GM18907 (cell line): ENCODE measurements at regions not wholly inside any gene's neighbourhood (a gene's known extent, or its start where the extent isn't known, plus 50 kb on each side); places are given as distances from the start of the nearest gene placed in this dataset.
"Not testable (repeated sequence)": the region's sequence is repeated elsewhere in the genome, so short reads cannot be mapped to it uniquely, and the experiment has no call there.

Source experiments
- ATAC-seq: cut with Tn5 transposase; IDR thresholded peaks from one replicate; pipeline ENCODE4 v1.9.1; 2021; ENCODE audit warnings: mild to moderate bottlenecking, moderate library complexity; ENCODE audit not compliant: unreplicated experiment

DNA sequence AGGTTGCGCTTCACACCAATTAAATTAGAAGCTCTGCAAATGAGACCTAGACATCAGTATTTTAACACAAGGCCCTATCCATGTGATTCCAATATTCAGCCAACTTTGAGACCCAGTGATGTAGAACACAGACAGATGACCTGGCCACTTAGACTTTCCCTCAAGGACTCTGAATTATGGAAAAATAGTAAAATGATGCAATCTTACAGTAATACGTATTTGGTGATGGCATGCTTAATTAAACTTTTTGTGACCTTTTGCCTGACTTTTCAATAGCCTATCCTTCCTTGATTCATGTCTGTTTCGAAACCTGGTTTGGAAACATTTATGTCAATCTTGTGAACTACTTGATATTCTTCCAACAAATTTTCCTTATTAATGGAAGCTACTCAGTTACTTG lies 521.2 kb downstream of the KCNA4 start:
- no peak for ATAC-seq

DNA sequence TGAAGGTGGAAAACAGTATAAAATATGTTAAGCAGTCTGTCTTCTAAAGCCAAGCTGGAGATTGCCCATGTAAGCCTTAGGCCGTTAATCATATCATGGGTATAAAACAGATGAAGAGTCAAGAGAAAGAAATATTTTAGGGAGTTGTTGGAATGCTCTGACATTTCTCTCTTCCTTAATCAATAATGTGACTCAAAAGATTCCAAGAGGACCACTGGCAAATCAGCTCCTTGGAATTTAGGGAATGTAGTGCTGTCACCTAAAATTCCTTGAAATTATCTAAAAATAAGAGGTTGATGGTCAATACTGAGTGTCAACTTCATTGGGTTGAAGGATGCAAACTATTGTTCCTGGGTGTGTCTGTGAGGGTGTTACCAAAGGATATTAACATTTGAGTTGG lies 525.9 kb downstream of the KCNA4 start:
- no peak for ATAC-seq

DNA sequence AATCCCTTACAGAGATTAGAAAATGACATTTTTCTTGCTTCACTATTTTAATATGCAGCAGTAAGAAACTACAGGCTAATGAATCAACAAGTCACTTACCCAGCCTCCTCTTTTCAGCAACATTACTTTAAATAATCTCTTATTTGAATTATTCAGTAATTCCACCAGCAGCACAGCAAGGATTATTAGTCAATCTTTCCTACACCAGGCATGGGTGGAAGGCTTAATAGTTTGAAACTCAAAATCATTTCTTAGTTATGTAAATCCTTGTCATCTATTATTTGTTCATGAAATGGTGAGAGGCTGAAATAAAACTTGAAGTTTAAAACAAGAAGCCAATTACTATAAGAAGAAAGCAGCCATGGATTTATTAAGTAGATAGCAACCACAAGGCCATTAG lies 530.5 kb downstream of the KCNA4 start:
- no peak for ATAC-seq

DNA sequence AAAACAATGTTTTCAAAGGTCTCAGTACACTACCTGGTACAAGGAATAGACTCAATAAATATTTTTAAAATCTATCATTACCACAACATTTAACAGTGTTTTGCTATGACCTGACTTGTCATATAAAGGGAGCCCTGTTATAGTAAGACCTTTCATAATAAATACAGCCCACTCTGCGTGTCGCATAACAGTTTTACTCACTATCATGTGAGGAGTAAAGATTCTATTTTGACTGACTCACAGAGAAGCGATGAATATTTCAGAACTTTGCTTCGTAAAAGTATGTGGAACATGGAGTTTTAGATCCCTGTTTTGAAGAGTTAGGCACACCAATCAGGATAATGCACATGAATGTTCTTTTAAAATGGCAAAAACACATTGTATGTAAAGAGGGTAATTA lies 531.2 kb downstream of the KCNA4 start:
- no peak for ATAC-seq

DNA sequence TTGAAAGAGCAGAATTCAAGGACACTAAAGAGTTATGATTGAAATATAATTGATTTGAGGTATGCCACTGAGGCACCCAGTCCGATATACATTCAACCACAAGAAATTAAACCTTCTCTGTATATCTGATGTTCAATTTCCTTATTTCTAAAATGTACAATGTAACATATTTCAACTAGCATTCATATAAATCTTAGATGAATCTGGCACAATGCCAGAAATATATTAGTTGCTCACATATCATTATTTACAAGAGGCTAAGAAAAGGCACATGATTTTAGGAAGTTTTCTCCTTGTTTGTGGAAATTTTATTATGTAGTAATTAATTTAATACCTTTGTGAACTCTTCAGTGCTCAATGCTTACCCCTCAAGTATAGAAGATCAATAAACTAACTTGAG lies 532.3 kb downstream of the KCNA4 start:
- ATAC-seq, result no peak

DNA sequence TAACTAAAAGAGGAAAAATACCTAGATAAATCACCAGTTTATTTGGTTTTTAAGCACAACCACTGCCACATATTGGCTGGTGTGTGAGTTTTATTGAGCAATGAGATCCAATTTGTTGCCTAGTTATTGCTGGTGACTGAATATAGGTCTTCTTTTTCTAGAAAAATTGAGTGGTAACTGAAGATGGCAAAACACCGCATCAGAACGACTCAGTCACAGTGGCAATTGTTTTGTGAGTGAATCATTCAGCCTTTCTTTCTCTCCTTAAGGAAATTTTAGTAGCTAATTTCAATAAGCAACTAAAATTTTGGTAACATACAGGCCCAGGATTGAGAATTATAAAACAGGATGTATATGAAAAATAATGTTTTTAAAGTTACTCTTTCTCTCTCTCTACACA lies 533.0 kb downstream of the KCNA4 start:
- no peak for ATAC-seq

DNA sequence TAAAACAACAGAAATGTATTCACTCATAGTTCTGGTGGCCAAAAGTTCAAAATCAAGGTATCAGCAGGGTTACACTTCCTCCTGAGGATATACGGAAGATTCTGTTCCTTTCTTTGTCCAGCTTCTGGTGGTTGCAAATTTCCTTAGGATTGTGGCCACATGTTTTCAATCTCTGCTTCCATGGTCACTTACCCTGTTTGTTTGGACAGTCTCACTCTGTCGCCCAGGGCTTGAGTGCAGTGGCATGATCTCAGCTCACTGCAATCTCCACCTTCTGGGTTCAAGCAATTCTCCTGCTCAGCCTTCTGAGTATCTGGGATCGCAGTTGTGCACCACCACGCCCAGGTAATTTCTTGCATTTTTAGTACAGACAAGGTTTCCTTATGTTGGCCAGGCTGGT lies 534.3 kb downstream of the KCNA4 start:
- ATAC-seq, result no peak

DNA sequence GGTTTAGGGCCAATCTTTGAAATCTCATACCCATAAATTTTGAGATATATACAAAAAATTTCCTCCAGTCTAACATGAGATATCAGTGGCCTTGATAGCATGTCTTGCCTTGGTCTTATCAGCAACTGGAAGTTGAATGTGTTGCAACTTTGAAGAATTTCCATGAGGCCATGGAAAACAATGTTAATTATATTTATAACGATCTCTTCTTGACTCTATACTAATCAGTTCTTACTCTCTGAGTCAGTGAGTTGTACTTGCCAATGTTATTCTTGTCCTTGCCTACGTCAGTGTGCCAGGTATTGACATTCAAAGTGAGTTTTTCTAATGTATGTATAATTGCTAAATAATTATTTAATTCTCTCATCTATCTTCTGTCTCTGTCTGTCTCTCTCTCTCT lies 535.1 kb downstream of the KCNA4 start:
- ATAC-seq, result no peak

DNA sequence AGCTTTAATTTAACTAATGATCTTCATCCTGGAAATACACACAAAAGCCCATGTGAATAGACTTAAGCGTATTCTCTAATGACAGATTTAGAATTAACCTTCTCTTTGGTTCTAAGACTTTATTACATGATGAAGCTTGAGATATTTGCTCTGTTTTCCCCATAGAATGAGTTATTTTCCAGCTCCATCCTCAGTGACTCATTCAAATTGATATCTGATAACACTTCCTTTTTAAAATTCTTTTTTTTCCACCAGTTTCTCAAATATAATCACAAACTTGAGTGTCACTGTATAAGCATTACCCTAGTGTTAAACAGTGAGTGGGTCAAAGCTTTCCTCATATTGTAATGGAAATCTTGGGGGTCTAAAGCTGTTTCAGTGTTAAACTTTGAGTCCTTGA lies 535.8 kb downstream of the KCNA4 start:
- no peak for ATAC-seq

DNA sequence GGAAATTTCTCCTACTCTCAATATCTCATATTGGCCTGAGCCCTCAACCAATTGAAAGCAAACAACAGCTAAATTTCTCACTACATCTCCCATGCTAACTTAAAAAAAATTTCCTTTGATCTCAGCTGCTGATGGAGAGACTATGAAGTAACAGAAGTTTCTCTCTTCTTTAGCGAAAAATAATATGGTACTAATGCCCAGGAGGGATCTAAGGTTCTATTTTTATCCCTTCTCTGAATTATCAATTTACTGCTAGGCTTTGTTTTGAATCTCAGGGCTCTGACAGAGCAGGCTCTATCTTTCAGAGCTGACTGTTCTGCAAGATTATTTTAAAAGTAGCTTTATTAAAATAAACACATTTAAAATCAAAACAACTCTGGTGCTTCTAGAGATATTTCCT lies 558.6 kb downstream of the KCNA4 start:
- no peak for ATAC-seq

DNA sequence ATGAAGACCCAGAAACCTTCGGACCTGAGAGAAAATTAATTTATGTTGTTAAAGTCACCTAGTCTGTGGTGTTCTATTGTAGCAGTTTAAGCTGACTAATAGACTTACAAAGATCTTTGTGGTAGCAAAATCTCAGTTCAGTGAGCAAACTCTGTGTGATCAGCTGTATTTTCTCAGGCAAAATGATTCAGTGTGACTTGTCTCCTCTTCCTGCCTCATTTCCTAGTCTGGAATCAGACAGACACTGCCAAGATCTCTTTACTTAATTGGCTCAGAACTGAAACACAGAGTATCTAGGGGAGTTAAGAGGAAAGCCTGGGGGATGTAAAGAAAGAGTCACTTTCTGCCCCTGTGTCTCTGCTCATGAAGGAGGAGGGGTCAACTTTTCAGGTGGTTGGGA lies 564.7 kb downstream of the KCNA4 start:
- ATAC-seq, result no peak

DNA sequence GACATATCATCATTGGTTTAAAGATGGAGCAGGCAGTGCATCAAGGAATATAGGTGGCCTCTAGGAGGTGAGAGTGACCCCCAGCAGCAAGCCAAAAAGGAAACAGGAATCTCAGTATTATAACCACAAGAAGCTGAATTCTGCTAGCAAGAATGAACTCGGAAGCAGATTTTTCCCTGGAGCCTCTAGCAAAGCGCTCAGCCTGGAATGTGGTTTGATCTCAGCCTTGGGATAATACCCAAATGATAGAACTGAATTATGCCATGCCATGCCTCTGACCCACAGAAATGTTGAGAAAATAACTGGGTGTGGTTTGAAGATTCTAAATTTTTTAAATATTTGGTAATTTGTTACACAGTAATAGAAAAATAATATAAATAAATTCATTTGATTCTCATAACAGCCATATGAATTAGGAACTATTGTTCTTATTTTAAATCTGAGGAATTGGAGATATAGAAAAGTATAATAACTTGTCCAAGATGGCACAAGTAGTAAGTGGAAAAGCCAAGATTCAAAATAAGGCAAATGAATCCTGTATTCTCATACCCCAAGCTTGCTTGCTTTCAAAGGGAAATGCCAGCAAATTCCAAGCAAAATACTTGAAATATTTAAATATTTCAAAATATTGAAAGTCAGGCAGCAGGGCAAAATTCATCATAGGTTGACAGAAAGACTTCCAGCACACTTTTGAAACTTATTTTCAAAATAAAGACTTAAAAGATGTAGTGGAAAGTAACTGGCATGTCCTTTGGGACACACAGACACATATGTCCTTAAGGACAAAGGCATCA lies 567.4 kb downstream of the KCNA4 start:
- no peak for ATAC-seq

DNA sequence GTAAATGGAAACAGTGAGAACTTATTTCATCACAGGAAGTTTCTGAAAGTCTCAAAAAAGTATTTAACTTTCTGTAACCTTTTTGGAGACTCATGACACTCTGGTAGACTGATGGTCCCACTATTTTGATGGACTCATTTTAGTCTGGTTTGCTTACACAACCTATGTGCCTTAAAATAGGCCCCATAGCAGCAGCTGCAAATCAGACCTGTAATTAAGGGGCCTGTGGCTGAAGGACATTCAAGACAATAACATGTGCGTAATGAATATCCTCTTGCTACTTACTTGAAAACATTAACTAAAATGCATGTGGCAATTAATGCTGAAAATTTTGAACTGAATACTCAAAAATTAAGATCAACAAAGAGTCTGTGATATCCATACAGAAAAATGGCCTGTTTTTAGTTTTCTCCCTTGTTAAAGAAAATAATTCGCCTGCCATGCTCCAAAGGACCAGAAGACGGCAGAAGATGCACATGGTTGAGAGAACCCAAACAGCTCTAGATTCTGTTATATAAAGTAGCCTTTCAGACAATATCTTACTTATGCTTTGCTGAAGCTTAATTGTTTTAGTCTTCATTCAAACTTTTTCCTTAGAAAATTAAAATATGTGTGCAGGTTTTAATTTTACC lies 568.5 kb downstream of the KCNA4 start:
- ATAC-seq, result no peak

DNA sequence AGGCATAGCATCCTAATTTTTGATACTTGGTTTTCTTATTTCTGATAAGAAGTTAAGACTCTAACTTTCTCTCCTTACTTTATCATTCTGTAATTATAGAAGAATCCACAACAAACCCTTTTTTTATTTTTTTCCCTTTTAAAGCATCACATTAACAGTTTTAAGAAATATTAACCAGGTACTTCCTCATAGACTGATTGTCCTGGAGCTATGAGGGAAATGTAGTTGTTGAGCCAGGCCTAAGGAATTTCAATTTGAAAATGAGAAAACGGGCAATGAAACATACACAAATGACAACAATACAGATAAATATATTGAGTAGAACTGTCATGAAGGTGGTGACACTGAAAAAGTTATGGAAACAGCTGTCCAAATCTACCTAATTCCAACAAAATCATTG lies 569.0 kb downstream of the KCNA4 start:
- ATAC-seq, result no peak

DNA sequence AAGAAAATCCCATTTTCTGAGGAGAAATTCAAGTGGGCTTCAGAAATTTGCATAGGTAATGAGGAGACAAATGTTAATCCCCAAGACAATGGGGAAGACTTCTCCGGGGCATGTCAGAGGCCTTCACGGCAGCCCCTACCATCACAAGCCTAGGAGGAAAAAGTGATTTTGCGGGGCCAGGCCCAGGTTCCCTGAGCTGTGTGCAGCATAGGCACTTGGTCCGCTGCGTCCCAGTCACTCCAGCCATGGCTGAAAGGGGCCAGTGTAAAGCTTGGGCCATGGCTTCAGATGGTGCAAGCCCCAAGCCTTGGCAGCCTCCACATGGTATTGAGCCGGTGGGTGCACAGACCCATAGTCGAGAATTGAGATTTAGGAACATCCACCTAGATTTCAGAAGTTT lies 570.7 kb downstream of the KCNA4 start:
- no peak for ATAC-seq

DNA sequence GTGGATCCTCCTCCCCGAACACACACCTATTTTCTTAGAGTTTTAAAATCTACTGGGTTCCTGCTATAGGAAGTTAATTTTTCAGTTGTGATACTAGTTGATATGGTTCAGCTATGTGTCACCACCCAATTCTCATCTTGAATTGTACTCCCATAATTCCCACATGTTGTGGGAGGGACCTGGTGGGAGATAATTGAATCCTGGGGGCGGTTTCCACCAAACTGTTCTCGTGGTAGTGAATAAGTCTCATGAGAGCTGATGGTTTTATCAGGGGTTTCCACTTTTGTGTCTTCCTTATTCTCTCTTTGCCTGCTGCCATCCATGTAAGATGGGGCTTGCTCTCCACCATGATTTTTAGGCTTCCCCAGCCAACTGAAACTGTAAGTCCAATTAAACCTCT lies 571.6 kb downstream of the KCNA4 start:
- ATAC-seq, result not testable (repeated sequence)

DNA sequence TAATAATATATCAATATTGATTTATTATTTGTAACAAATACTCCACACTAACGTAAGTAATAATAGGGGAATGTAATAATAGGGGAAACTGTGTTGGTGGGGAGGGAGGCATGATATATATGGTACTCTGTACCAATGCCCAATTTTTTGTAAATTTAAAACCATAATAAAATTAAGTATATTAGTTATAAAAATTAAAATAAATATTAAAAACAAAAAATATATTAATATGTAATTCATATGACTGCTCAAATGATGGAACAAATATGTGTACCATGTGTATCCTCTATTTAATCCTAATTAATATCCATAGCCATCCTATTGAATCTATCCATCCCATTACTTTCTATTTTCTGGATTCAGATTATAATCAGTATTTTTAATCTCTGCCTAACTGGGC lies 578.0 kb downstream of the KCNA4 start:
- ATAC-seq, result no peak

DNA sequence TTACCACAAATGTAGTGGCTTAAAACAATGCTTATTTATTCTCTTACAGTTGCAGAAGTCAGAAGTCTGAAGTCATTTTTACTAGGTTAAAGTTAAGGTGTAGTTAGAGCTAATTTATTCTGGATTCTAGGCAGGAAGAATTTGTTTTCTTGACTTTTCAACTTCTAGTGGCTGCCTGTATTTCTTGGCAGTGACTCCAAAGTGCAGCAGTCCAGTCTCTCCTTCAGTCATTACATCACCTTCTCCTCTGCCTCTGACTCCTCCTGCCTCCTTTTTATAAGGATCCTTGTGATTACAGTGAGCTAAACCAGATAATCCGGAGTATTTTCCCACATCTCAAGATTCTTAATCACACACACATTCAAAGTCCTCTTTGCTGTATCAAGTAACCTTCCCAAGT lies 581.4 kb downstream of the KCNA4 start:
- no peak for ATAC-seq

DNA sequence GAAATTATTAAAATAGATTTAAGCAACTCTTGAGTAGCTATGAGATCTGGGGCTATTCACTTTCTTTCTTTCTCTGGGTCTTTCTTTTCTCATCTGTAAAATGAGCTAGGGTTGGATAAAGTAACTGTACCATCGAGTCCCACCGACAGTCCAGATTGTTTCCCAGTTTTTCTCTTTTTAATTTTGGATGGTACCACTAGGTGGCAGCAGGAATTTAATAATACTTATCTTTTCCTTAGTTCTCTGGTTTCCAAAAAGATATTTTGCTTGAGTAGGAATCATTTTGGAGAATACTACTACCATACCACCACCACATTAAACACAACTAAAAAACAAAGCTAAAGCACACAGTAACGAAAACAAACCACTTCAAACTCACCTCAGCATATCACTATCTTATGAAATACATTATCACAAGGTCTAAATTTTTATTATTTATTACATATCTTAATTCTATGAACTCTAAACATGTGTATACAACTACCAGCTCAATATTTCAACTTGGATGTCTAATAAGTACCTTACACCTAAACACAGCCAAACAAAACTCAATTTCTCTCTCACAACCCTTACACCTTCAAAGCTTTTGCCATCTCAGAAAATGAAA lies 584.0 kb downstream of the KCNA4 start:
- no peak for ATAC-seq

DNA sequence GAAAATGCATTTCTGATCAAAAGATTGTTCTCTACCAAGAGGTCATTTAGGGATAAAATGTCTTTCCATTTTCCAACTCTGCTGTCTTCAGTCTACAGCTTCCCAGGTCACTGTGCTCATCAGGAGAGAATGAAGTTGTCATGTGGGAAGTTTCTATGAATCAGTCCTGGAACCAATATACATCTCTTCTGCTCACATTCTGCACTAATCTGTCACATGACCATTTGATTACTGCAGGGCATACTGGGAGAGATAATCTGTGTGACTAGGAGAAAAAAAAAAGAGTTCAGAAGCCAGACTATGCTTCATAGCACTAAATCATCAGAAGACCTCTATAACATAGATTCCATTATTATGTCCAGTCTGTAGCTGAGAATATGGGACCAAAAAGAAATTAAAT lies 611.5 kb downstream of the KCNA4 start:
- no peak for ATAC-seq

DNA sequence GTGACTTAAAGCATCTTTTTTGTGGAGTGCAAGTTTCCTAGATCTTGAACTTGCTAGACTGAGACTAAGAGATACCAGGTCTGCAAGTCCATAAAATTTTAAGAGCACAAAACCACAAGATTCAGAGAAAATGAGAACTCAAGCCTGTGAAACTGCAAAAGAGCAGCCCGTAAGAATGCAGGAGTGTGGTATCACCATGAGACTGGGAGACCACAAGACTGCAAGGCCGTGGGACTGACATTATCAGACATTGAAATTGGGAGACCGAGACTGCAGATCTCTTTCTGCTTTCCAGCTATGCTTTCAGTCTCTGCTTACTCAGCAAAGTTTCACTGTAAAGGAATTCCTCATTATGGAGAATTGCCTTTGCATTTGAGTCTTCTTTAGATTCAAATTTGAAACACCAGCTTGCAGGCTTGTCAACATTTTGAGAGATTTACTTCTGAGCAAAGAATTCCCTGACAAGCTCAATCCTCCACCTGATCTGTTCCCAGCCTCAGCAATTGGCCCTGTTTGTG lies 621.2 kb downstream of the KCNA4 start:
- no peak for ATAC-seq

DNA sequence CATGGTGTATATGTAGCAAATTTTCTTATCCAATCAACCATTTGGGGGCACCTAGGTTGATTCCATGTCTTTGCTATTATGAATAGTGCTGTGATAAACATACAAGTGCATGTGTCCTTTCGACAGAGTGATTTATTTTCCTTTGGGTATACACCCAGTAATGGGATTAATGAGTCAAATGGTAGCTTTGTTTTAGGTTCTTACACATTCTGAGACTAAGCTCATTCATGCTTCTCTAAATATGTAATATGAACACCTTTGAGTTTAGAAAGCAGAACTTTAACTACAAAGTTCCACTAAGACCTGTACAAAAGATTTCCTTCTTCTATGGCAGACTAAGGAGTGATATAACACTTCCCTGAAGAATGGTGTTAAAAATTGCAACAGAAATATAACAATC lies 627.0 kb downstream of the KCNA4 start:
- no peak for ATAC-seq
